LNCaP clone FGC (cell line): ENCODE measurements at regions not wholly inside any gene's neighbourhood (a gene's known extent, or its start where the extent isn't known, plus 50 kb on each side); places are given as distances from the start of the nearest gene placed in this dataset.

Experiments
- DNase-seq: peaks from one replicate; pipeline ENCODE4 v3.0.0-alpha.2; 2011; ENCODE audit warnings: low read depth
- H3K4me3 ChIP-seq: 2 replicates; pipeline ENCODE4 v1.5.1; 2011; ENCODE audit warnings: mild to moderate bottlenecking, low read depth, low read length, control low read depth
- CTCF ChIP-seq: IDR thresholded peaks from 2 replicates; pipeline ENCODE4 v1.5.1; 2012; ENCODE audit warnings: mild to moderate bottlenecking; ENCODE audit not compliant: control insufficient read depth, insufficient read depth; ENCODE audit errors: extremely low read depth

GRCh38 chr7:111676167-111676566 is 113.9 kb upstream of the IMMP2L start:
- no peak for TF ChIP-seq CTCF
- no peak for DNase-seq
- no peak overlapping the region for H3K4me3 ChIP-seq

DNA sequence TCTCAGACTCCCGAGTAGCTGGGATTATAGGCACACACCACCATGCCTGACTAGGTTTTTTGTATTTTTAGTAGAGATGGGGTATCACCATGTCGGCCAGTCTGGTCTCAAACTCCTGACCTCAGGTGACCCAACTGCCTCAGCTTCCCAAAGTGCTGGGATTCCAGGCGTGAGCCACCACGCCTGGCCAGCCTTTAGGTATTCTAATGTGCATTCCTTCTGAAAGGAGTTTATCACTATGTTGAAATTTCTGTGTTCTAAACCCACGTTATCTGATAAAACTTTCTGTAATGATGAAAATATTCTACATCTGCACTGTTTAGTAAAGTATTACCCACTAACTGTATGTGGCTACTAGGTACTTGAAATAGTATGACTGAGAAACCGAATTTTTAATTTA is 110.6 kb upstream of the IMMP2L start:
- no peak for TF ChIP-seq CTCF
- no peak for DNase-seq
- no peak overlapping the region for H3K4me3 ChIP-seq

DNA sequence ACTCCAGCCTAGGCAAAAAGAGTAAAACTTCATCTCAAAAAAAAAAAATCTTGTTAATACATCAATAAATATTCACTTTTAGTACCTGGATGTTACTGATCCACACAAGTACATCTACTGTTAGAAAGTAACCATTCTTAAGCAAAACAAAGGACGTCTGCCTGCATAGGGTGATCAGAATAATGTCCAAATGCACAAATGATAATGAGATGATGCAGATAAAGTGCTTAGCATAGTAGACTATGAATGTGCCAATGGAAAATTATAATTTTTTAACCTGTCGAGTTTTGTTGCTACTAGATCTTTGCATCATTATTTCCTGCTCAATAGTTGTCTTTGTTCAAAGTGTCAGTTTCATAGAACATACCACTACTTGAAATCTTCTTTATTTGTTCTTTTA is 109.6 kb upstream of the IMMP2L start:
- no peak for TF ChIP-seq CTCF
- no peak overlapping the region for H3K4me3 ChIP-seq
- DNase-seq = no peak

DNA sequence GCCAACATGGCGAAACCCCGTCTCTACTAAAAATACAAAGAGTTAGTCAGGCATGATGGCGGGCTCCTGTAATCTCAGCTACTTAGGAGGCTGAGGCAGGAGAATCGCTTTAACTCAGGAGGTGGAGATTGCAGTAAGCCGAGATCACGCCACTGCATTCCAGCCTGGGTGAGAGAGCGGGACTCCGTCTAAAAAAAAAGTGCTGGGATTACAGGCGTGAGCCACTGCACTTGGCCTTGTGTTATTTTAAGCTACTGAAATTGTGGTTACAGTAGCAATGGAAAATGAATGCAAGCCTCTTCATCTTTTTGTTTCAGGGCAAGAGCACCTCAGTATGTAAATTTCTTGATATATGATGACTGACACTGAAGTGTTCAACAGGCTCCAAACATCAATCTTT is 106.4 kb upstream of the IMMP2L start:
- TF ChIP-seq CTCF = no peak
- no peak overlapping the region for H3K4me3 ChIP-seq
- no peak for DNase-seq

- TF ChIP-seq CTCF = no peak
- DNase-seq = no peak
- no peak overlapping the region for H3K4me3 ChIP-seq
Observed at GRCh38 chr7:111667488-111667887, 105.2 kb upstream of the IMMP2L start.

- no peak overlapping the region for H3K4me3 ChIP-seq
- no peak for TF ChIP-seq CTCF
- no peak for DNase-seq
Observed at GRCh38 chr7:111666260-111666659, 104.0 kb upstream of the IMMP2L start.

DNA sequence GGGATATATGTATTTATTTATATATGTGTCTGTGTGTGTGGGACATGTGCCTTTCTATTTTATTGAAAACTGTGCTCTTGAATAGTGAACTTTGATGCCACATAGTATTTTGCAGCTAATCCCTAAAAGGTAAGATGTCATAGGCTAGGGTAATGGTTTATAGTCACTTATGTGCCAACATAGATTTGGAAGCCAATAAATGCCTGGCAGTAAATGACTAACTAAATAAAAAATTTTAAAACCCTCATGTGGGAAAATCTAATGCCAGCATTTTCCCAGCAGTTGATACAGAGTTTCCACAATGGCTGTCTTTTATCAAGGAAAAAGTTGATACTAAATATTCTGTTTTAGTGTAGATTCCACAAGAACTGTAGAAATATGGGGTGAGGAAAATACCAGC is 101.5 kb upstream of the IMMP2L start:
- H3K4me3 ChIP-seq = no peak overlapping the region
- peak; percentile 52 for DNase-seq
- TF ChIP-seq CTCF = no peak
